Keratinocyte (primary cell): ENCODE measurements at regions not wholly inside any gene's neighbourhood (a gene's known extent, or its start where the extent isn't known, plus 50 kb on each side); places are given as distances from the start of the nearest gene placed in this dataset.
"Not testable (repeated sequence)": the region's sequence is repeated elsewhere in the genome, so short reads cannot be mapped to it uniquely, and the experiment has no call there.

ENCODE experiments used
- CTCF ChIP-seq, 3 experiments: IDR thresholded peaks in 1 of 3; conservative IDR thresholded peaks in 1 of 3; optimal IDR thresholded peaks in 1 of 3; 2 replicates in 2 of 3; 3 replicates in 1 of 3; pipeline versions ENCODE3 to v1.5.1; 2011; ENCODE audit warnings: low read length in 3 of 3, mild to moderate bottlenecking in 3 of 3, moderate library complexity in 2 of 3, control low read depth in 1 of 3, inconsistent platforms in 1 of 3; ENCODE audit not compliant: insufficient read depth in 2 of 3; ENCODE audit errors: extremely low read depth in 1 of 3
- EZH2 ChIP-seq: IDR thresholded peaks from one replicate; pipeline ENCODE4 v1.6.1; 2012; ENCODE audit warnings: inconsistent platforms, mild to moderate bottlenecking, low read length, moderate library complexity

DNA sequence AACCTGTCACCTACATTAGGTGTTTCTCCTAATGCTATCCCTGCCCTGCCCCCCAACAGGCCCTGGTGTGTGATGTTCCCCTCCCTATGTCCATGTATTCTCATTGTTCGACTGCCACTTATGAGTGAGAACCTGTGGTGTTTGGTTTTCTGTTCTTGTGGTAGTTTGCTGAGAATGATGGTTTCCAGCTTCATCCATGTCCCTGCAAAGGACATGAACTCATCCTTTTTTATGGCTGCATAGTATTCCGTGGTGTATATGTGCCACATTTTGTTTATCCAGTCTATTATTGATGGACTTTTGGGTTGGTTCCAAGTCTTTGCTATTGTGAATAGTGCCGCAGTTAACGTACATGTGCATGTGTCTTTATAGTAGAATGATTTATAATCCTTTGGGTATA lies 117.8 kb upstream of the ZNF236 start:
- not testable (repeated sequence) for TF ChIP-seq EZH2; CTCF (optimal IDR thresholded peaks at IDR 0.05 in 1 of 3, IDR thresholded peaks at IDR 0.05 in 1 of 3, conservative IDR thresholded peaks at IDR 0.05 in 1 of 3; ENCODE audit: extremely low read depth in 1 of 3, insufficient read depth in 2 of 3, low read length in 3 of 3)
